Endothelial cell of umbilical vein (primary cell): ENCODE measurements at regions not wholly inside any gene's neighbourhood (a gene's known extent, or its start where the extent isn't known, plus 50 kb on each side); places are given as distances from the start of the nearest gene placed in this dataset.

Experiments used
- EZH2 ChIP-seq: IDR thresholded peaks from 2 replicates; pipeline ENCODE4 v1.6.1; 2012; ENCODE audit warnings: borderline replicate concordance, low read depth, mild to moderate bottlenecking, moderate library complexity, low read length, inconsistent platforms; ENCODE audit not compliant: severe bottlenecking
- FOS ChIP-seq: IDR thresholded peaks from 2 replicates; pipeline ENCODE4 v1.6.1; 2011; ENCODE audit warnings: mild to moderate bottlenecking, low read length, moderate library complexity, borderline replicate concordance; ENCODE audit not compliant: insufficient read depth
- MYC ChIP-seq: IDR thresholded peaks from one replicate; pipeline ENCODE4 v1.6.1; 2011; ENCODE audit warnings: mild to moderate bottlenecking, low read depth, low read length
- POLR2A ChIP-seq: IDR thresholded peaks from 2 replicates; pipeline ENCODE4 v1.6.1; 2012; ENCODE audit warnings: low read depth, mild to moderate bottlenecking, control low read depth, low read length
- POLR2AphosphoS5 ChIP-seq: IDR thresholded peaks from 2 replicates; pipeline ENCODE4 v1.6.1; 2012; ENCODE audit warnings: low read depth, mild to moderate bottlenecking, control low read depth, low read length, moderate library complexity; ENCODE audit not compliant: insufficient read depth
- TF ChIP-seq, protein P1 (sequence below), 2 donors: IDR thresholded peaks; 1 replicate in 1 of 2; 2 replicates in 1 of 2; pipeline ENCODE4 v1.5.1; 2011; ENCODE audit warnings: low read length in 2 of 2, mild to moderate bottlenecking in 2 of 2, moderate library complexity in 2 of 2, control low read depth in 1 of 2, inconsistent platforms in 1 of 2, low read depth in 1 of 2; ENCODE audit not compliant: insufficient read depth in 1 of 2; ENCODE audit errors: extremely low read depth in 1 of 2
- TF ChIP-seq, protein P2 (sequence below): IDR thresholded peaks from 2 replicates; pipeline ENCODE4 v1.6.1; 2011; ENCODE audit not compliant: insufficient read depth, insufficient read length

DNA sequence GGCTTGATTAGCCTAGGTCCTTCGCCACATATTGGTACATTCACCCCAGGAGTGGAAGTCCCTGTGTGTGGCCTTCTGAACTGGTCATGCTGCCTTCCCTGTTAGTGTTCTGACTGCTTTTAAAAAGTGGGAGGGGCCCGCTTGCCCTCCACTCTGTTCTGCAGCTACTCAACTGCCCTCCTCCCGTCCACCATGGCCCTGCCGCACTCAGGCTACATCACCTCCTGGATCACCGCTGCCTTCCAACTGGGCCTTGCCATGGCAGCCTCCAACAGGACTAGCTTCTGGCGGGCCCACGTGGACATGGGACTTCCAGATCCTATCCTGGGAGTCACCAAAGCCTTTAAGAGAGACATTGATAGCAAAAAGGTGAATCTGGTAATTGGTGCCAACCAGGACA lies 152.1 kb upstream of the USP24 start:
- no peak for TF ChIP-seq POLR2A
- no peak for TF ChIP-seq EZH2
- TF ChIP-seq, protein P1, sequence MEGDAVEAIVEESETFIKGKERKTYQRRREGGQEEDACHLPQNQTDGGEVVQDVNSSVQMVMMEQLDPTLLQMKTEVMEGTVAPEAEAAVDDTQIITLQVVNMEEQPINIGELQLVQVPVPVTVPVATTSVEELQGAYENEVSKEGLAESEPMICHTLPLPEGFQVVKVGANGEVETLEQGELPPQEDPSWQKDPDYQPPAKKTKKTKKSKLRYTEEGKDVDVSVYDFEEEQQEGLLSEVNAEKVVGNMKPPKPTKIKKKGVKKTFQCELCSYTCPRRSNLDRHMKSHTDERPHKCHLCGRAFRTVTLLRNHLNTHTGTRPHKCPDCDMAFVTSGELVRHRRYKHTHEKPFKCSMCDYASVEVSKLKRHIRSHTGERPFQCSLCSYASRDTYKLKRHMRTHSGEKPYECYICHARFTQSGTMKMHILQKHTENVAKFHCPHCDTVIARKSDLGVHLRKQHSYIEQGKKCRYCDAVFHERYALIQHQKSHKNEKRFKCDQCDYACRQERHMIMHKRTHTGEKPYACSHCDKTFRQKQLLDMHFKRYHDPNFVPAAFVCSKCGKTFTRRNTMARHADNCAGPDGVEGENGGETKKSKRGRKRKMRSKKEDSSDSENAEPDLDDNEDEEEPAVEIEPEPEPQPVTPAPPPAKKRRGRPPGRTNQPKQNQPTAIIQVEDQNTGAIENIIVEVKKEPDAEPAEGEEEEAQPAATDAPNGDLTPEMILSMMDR (IDR thresholded peaks at IDR 0.05; ENCODE audit: extremely low read depth in 1 of 2, insufficient read depth in 1 of 2, low read depth in 1 of 2, low read length in 2 of 2): no peak
- no peak for TF ChIP-seq MYC
- no peak for TF ChIP-seq FOS
- TF ChIP-seq, protein P2, sequence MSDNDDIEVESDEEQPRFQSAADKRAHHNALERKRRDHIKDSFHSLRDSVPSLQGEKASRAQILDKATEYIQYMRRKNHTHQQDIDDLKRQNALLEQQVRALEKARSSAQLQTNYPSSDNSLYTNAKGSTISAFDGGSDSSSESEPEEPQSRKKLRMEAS: no peak
- TF ChIP-seq POLR2AphosphoS5: no peak
